ENCODE measurements at regions not wholly inside any gene's neighbourhood (a gene's known extent, or its start where the extent isn't known, plus 50 kb on each side); places are given as distances from the start of the nearest gene placed in this dataset.

- no peak for DNase-seq (ENCODE audit: low read depth in 4 of 4, low spot score in 3 of 4)
These were observed 1291.3 kb downstream of the FSTL5 start for GRCh38 chr4:160872491-160872890.

DNA sequence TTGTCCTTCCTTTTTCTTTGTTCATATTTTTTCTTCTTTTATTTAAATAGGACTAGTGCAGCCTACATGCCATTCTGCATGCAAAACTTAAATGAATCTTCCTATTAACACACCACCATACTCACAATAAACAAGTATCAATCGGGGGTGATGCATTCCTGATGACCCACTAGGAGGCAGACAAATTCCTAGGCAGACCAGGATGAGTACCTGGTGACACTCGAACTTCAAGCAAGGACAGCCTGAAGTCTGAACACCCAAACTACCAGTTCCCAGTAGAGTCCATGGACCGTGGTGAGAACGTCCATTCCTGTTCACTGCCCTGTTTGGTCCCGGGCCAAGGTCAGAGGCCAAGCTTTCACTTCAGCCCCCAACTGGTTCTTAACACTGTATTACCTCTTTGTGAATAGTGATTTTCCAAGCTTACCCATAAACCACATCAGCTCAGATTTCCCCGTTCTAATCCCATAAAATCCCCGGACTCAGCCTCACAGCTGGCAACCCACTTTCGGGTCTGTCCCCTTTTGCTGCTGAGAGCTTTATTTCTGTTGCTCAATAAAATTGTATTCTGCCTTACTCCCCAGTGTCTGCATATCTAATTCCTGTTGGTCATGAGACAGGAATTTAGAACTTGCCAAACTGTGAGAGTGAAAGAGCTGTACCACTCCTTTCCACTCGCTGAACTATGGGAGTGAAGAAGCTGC is 1286.6 kb downstream of the FSTL5 start:
- DNase-seq (ENCODE audit: low read depth in 4 of 4, low spot score in 3 of 4): no peak

- no peak for DNase-seq (ENCODE audit: low read depth in 4 of 4, low spot score in 3 of 4)
These were observed 1283.6 kb downstream of the FSTL5 start for GRCh38 chr4:160880180-160880579.

GRCh38 chr4:160887668-160888067 is 1276.1 kb downstream of the FSTL5 start:
- DNase-seq (ENCODE audit: low read depth in 4 of 4, low spot score in 3 of 4): no peak

- no peak for DNase-seq (ENCODE audit: low read depth in 4 of 4, low spot score in 3 of 4)
These were observed 1269.7 kb downstream of the FSTL5 start for GRCh38 chr4:160894128-160894527.

- DNase-seq (ENCODE audit: low read depth in 4 of 4, low spot score in 3 of 4): no peak
These were observed 1269.0 kb downstream of the FSTL5 start for GRCh38 chr4:160894809-160895208.

DNA sequence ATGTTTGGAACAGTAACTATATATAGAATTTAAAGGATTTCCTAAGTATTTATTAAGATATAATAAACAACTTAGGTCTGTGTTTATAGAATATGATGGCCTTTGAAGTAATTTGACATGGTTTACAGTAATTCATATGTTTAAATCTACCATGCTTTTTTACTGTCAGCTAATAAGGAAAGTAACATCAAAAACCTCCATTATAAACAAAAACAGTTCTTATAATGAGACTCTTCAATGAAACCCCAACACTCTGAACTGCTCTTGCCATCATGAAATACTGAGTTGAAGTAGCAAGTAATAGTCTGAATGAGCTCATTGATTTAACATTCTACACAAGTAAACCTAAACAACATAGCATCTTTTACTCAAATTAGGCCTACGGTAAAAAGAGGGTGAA is 1236.5 kb downstream of the FSTL5 start:
- no peak for DNase-seq (ENCODE audit: low read depth in 4 of 4, low spot score in 3 of 4)

GRCh38 chr4:160928482-160928881 is 1235.3 kb downstream of the FSTL5 start:
- no peak for DNase-seq (ENCODE audit: low read depth in 4 of 4, low spot score in 3 of 4)

DNA sequence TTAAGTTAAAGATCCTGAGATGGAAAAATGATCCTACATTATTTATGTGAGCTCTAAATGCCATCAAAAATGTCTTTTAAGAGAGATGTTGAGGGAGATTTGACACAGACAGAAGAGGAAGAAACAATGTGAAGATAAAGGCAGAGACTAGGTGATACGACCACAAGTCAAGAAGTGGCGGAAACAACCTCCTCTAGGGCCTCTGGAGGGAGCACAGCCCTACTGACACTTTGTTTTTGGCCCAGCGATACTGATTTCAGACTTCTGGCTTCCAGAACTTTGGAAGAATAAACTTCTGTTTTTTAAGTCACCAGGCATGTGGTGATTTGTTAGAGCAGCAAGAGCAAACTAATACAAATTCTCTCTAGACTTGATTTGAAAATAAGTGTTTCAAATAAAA is 1216.1 kb downstream of the FSTL5 start:
- DNase-seq (ENCODE audit: low read depth in 4 of 4, low spot score in 3 of 4): no peak

DNA sequence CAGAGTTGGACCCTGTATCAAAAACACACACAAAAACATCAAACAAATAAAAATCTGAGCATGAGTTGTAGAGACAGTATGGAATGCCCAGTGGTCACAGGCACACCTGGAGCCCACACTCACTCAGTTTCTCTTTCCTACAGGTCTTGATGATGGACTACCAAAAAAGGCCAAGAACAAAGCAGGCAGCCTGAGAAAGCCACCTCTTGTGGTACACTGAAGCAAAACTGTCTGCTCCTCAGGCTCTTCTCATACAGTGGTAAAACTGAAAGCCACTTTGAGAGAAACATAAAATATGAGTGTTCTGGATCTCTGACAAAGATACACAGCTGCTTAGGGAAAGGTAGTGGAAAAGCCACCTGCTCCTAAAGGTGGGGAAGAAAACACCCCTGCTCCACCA is 1206.9 kb downstream of the FSTL5 start:
- DNase-seq (ENCODE audit: low read depth in 4 of 4, low spot score in 3 of 4): no peak

- no peak for DNase-seq (ENCODE audit: low read depth in 4 of 4, low spot score in 3 of 4)
These were observed 1193.9 kb downstream of the FSTL5 start for GRCh38 chr4:160969925-160970324.

GRCh38 chr4:160980091-160980490 is 1183.7 kb downstream of the FSTL5 start:
- DNase-seq (ENCODE audit: low read depth in 4 of 4, low spot score in 3 of 4): no peak

DNA sequence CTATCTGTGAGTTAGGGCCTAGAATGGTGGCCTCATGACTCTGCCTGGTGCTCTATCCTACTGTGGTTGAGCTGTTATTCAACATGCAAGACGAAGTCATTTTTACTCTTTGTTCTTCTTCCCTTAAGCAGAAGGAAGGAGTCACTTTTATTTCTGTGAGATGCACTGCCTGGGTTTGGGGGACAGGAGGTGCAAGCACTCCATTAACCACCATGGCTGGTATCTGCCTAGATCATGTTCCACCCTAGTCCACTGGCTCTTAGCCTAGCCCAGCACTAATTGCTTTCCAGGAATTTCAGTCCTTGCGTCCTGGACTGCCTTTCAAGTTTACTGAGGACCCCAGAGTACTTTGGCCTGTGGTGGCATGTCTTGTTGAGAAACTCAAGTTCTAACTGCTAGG is 1182.7 kb downstream of the FSTL5 start:
- DNase-seq (ENCODE audit: low read depth in 4 of 4, low spot score in 3 of 4): no peak

DNA sequence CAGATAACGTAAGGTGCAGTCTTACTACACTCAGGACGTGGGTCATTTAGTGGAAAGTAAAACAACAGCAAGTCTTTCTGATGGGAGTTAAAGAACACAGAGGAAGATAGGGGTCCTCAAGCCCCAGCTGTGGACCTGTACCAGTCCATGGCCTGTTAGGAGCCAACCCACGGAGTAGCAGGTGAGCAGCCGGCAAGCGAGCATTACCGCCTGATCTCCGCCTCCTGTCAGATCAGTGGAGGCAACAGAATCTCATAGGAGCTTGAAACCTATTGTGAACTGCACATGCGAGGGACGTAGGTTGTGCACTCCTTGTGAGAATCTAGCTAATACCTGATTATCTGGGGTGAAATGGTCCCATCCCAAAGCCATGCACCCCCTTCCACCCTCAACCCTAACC is 1180.8 kb downstream of the FSTL5 start:
- DNase-seq (ENCODE audit: low read depth in 4 of 4, low spot score in 3 of 4): no peak

- DNase-seq (ENCODE audit: low read depth in 4 of 4, low spot score in 3 of 4): no peak
These were observed 1161.4 kb downstream of the FSTL5 start for GRCh38 chr4:161002386-161002785.

DNA sequence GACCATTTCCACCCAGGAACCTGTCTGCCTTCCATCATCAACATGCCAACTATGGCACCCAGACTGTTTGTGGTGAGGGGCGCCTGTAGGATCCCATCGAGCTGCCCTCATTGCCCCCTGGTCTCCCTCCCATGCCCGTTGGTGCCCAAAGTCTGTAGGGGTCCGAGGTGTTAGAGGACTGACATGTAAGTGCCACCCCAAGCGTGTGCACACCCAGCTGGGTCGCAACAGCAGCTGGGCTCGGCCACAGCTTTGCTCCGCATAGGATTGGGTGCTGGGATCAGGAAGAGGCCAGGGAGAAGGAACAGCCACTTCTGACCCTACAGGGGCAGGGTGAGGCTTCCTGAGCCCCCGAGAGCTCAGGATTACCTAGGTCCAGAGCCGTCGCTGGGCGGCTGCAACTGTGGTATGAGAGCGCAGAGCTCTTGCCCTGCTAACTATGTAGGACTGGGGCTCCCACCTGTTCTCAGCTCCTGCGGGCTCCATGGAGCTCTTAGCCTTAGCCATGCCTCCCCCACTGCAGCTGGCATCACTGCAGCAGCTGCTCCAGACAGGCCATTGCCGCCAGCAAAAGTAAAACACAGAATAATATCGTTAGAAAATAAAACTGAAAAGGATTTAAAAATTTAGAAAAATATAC is 1160.3 kb downstream of the FSTL5 start:
- DNase-seq (ENCODE audit: low read depth in 4 of 4, low spot score in 3 of 4): no peak

DNA sequence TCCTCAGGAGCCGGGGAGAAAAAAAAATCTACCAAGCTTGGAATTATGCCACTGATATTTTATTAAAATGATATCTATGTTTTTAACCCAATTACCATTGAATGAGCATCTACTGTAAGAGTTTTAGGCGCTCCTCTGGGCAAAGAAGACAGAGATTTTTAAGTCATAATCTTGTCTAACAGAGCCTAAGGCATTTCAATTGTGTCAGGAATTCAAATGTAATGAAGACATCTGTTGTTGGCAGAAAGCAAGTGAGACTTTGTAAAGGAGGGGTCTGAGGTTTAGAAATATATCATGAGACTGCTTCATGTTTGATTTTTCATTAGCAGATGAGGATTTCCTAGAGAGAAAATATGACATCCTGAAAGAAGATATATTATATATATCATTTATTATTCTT is 1158.1 kb downstream of the FSTL5 start:
- DNase-seq (ENCODE audit: low read depth in 4 of 4, low spot score in 3 of 4): no peak

- no peak for DNase-seq (ENCODE audit: low read depth in 4 of 4, low spot score in 3 of 4)
These were observed 1155.3 kb downstream of the FSTL5 start for GRCh38 chr4:161008527-161008926.

- DNase-seq (ENCODE audit: low read depth in 4 of 4, low spot score in 3 of 4): no peak
These were observed 1153.6 kb downstream of the FSTL5 start for GRCh38 chr4:161010227-161010626.
